ENCODE measurements at regions not wholly inside any gene's neighbourhood (a gene's known extent, or its start where the extent isn't known, plus 50 kb on each side); places are given as distances from the start of the nearest gene placed in this dataset.
"Not testable (repeated sequence)": the region's sequence is repeated elsewhere in the genome, so short reads cannot be mapped to it uniquely, and the experiment has no call there.

GRCh38 chr3:165607221-165607620, 230.0 kb downstream of the BCHE start:
- no peaks in the 10 kb centered on the region for H3K9me3 ChIP-seq
- H3K36me3 ChIP-seq (ENCODE audit: low read depth): no peaks in the 10 kb centered on the region
- H3K4me3 ChIP-seq: no peak overlapping the region
- DNase-seq (no peak), ATAC-seq (no peak)
- H3K4me1 ChIP-seq (ENCODE audit: low read depth): no peaks in the 10 kb centered on the region
- no peak for TF ChIP-seq CTCF (IDR thresholded peaks at IDR 0.05)
- intact Hi-C loops (cut with DNase I, micrococcal nuclease): no loop called here

- Histone ChIP-seq H3K4me3 (no peak overlapping the region), H3K4me1 (ENCODE audit: low read depth) (no peaks in the 10 kb centered on the region), H3K36me3 (ENCODE audit: low read depth) (no peaks in the 10 kb centered on the region), H3K9me3 (no peaks in the 10 kb centered on the region)
- no peak for TF ChIP-seq CTCF (IDR thresholded peaks at IDR 0.05)
- intact Hi-C loops (cut with DNase I, micrococcal nuclease): no loop called here
- ATAC-seq (no peak), DNase-seq (no peak)
Measured at GRCh38 chr3:165603196-165603595, 234.0 kb downstream of the BCHE start.

DNA sequence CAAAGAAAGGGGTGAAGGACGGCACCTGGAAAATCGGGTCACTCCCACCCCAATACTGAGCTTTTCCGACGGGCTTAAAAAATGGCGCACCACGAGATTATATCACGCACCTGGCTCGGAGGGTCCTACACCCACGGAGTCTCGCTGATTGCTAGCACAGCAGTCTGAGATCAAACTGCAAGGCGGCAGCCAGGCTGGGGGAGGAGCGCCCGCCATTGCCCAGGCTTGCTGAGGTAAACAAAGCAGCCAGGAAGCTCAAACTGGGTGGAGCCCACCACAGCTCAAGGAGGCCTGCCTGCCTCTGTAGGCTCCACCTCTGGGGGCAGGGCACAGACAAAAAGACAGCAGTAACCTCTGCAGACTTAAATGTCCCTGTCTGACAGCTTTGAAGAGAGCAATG, 264.7 kb downstream of the BCHE start:
- H3K4me1 ChIP-seq (ENCODE audit: low read depth); intact Hi-C loops (cut with DNase I, micrococcal nuclease); H3K9me3 ChIP-seq; DNase-seq; ATAC-seq; H3K36me3 ChIP-seq (ENCODE audit: low read depth); H3K4me3 ChIP-seq: not testable (repeated sequence)

- Histone ChIP-seq H3K4me1 (ENCODE audit: low read depth) (no peaks in the 10 kb centered on the region), H3K9me3 (no peaks in the 10 kb centered on the region), H3K4me3 (no peak overlapping the region), H3K36me3 (ENCODE audit: low read depth) (no peaks in the 10 kb centered on the region)
- TF ChIP-seq CTCF (IDR thresholded peaks at IDR 0.05): no peak
- no peak for DNase-seq
- no peak for ATAC-seq
- intact Hi-C loops (cut with DNase I, micrococcal nuclease): no loop called here
Measured at GRCh38 chr3:165568907-165569462, 268.2 kb downstream of the BCHE start.

- intact Hi-C loops (cut with DNase I, micrococcal nuclease): no loop called here
- ATAC-seq (no peak), DNase-seq (no peak)
- Histone ChIP-seq H3K9me3 (no peaks in the 10 kb centered on the region), H3K4me3 (no peak overlapping the region), H3K36me3 (ENCODE audit: low read depth) (no peaks in the 10 kb centered on the region), H3K4me1 (ENCODE audit: low read depth) (no peaks in the 10 kb centered on the region)
- no peak for TF ChIP-seq CTCF (IDR thresholded peaks at IDR 0.05)
Measured at GRCh38 chr3:165555785-165556184, 281.4 kb downstream of the BCHE start.

DNA sequence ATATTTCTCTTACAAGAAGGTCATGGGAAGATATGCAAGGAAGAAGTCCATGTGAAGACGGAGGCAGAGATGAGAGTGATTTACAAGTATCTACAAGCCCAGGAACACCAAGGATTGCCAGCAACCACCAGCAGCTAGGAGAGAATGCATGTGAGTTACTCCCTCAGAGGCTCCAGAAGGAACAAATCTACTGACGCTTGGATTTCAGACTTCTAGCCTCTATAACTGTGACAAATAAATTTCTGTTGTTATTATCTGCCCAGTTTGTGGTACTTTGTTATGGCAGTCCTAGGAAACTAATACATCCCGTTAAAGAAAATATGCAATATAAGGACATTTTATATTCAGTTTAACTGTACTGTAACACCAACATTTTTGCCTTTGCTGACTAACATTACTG, 283.9 kb downstream of the BCHE start:
- ATAC-seq (no peak), DNase-seq (no peak)
- Histone ChIP-seq H3K4me1 (ENCODE audit: low read depth) (no peaks in the 10 kb centered on the region), H3K9me3 (no peaks in the 10 kb centered on the region), H3K36me3 (ENCODE audit: low read depth) (no peaks in the 10 kb centered on the region), H3K4me3 (no peak overlapping the region)
- intact Hi-C loops (cut with DNase I, micrococcal nuclease): no loop called here
- TF ChIP-seq CTCF (IDR thresholded peaks at IDR 0.05): no peak
